ENCODE measurements at regions not wholly inside any gene's neighbourhood (a gene's known extent, or its start where the extent isn't known, plus 50 kb on each side); places are given as distances from the start of the nearest gene placed in this dataset.

DNA sequence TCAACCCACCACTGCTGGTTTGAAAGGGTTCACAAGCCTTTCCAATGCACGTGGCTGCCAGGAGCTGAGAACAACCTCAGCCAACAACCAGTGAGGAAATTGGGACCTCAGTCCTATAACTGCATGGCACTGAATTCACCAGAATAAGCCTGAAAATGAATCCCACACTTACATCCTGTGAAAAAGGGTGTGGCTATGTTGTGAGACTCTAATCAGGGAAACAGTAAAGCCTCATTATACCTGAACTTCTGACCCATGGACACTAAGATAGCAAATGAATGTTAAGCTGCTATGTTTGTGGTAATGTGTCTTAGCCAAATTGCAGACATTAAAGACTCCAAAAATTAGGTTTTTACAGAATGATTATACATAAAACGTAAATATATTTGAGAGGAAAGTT lies 515.8 kb downstream of the IRS1 start:
- TF ChIP-seq, protein P1, sequence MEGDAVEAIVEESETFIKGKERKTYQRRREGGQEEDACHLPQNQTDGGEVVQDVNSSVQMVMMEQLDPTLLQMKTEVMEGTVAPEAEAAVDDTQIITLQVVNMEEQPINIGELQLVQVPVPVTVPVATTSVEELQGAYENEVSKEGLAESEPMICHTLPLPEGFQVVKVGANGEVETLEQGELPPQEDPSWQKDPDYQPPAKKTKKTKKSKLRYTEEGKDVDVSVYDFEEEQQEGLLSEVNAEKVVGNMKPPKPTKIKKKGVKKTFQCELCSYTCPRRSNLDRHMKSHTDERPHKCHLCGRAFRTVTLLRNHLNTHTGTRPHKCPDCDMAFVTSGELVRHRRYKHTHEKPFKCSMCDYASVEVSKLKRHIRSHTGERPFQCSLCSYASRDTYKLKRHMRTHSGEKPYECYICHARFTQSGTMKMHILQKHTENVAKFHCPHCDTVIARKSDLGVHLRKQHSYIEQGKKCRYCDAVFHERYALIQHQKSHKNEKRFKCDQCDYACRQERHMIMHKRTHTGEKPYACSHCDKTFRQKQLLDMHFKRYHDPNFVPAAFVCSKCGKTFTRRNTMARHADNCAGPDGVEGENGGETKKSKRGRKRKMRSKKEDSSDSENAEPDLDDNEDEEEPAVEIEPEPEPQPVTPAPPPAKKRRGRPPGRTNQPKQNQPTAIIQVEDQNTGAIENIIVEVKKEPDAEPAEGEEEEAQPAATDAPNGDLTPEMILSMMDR (IDR thresholded peaks at IDR 0.05; ENCODE audit: borderline replicate concordance, extremely low read depth, low read length, poor library complexity, severe bottlenecking): no peak
- TF ChIP-seq EZH2 (IDR thresholded peaks at IDR 0.05; ENCODE audit: borderline replicate concordance, low read depth, low read length, severe bottlenecking): no peak
